ENCODE measurements at regions not wholly inside any gene's neighbourhood (a gene's known extent, or its start where the extent isn't known, plus 50 kb on each side); places are given as distances from the start of the nearest gene placed in this dataset.

DNA sequence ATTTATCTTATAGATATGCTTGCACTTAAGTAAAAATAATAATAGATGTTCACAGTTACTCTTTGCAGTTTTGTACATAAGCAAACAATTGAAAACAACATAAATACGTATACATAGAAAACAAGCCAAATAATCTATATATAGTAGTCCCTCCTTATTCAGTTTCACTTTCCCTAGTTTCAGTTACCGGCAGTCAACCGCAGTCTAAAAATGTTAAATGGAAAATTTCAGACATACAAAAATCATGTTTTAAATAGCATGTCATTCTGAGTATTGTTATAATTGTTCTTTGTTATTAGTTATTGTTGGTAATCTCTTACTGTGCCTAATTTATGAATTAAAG lies 262.0 kb downstream of the CGGBP1 start:
- TF ChIP-seq, protein P1, sequence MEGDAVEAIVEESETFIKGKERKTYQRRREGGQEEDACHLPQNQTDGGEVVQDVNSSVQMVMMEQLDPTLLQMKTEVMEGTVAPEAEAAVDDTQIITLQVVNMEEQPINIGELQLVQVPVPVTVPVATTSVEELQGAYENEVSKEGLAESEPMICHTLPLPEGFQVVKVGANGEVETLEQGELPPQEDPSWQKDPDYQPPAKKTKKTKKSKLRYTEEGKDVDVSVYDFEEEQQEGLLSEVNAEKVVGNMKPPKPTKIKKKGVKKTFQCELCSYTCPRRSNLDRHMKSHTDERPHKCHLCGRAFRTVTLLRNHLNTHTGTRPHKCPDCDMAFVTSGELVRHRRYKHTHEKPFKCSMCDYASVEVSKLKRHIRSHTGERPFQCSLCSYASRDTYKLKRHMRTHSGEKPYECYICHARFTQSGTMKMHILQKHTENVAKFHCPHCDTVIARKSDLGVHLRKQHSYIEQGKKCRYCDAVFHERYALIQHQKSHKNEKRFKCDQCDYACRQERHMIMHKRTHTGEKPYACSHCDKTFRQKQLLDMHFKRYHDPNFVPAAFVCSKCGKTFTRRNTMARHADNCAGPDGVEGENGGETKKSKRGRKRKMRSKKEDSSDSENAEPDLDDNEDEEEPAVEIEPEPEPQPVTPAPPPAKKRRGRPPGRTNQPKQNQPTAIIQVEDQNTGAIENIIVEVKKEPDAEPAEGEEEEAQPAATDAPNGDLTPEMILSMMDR (IDR thresholded peaks at IDR 0.05; ENCODE audit: unreplicated experiment) = no peak
- Mint-ChIP-seq H3K4me1 (ENCODE audit: unreplicated experiment) (peaks cover 27% of the 10 kb centered on the region), H3K27ac (ENCODE audit: unreplicated experiment) (no peak overlapping the region), H3K9me3 (ENCODE audit: unreplicated experiment) (no peaks in the 10 kb centered on the region), H3K27me3 (ENCODE audit: unreplicated experiment) (peaks cover 3% of the 10 kb centered on the region), H3K36me3 (ENCODE audit: low read depth, unreplicated experiment) (no peaks in the 10 kb centered on the region), H3K4me3 (ENCODE audit: unreplicated experiment) (no peak overlapping the region)
- DNase-seq (ENCODE audit: low spot score) = no peak

DNA sequence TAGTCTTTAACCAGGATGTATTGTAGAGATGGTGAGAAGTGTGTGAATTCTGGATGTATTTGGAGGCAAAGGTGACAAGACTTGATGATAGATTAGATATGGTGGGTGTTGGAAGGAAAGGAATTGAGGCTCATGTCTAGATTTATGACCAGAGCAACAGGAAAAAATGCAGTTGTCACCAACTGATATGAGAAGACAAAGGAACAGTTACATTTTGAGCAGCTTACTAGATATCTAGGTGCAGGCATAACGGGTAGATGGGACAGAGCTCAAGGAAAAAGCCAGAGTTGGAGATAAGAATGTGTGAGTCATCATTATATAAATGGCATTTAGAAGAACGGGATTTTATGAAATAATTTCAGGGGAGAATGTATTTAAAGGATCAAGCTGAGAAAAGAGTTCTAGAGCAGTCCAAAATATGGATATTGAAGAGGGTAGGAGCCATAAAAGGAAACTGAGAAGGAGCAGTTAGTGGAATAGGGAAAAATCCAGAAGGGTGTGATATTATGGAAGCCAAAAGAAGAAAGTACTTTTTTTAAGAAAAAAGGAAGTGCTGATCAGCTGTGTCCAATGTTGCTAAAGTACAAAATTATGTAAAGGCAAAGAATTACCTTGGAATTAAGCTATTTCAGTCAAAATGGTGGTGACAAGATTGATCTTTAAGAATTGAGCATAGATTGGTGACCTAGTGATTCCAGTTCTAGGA lies 262.5 kb downstream of the CGGBP1 start:
- TF ChIP-seq, protein P1 (IDR thresholded peaks at IDR 0.05; ENCODE audit: unreplicated experiment) = no peak
- no peak for DNase-seq (ENCODE audit: low spot score)
- Mint-ChIP-seq H3K27me3 (ENCODE audit: unreplicated experiment) (peaks cover 3% of the 10 kb centered on the region), H3K4me3 (ENCODE audit: unreplicated experiment) (no peak overlapping the region), H3K27ac (ENCODE audit: unreplicated experiment) (no peak overlapping the region), H3K4me1 (ENCODE audit: unreplicated experiment) (peaks cover 27% of the 10 kb centered on the region), H3K9me3 (ENCODE audit: unreplicated experiment) (no peaks in the 10 kb centered on the region), H3K36me3 (ENCODE audit: low read depth, unreplicated experiment) (no peaks in the 10 kb centered on the region)

DNA sequence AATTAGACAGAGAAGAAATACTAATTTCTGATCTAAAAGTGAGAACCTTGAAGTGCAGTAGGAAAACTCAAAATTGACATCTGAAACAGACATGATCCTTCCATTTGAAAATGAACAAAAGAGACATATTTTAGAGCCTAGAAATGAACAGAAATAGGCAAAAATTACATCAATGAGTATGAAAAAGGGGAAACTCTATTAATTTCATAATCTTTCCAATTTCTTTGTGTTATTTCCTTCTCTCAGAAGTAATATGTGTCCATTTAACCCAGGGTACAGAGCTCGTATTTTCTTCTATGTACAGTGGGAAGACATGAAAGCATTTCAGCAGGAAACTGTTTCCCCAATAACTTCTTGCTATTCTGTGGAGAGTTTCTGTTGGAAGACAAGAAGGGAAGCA lies 263.1 kb downstream of the CGGBP1 start:
- no peak overlapping the region for H3K27ac Mint-ChIP-seq (ENCODE audit: unreplicated experiment)
- H3K9me3 Mint-ChIP-seq (ENCODE audit: unreplicated experiment) = no peaks in the 10 kb centered on the region
- peaks cover 27% of the 10 kb centered on the region for H3K4me1 Mint-ChIP-seq (ENCODE audit: unreplicated experiment)
- TF ChIP-seq, protein P1 (IDR thresholded peaks at IDR 0.05; ENCODE audit: unreplicated experiment) = no peak
- peaks cover 3% of the 10 kb centered on the region for H3K27me3 Mint-ChIP-seq (ENCODE audit: unreplicated experiment)
- H3K4me3 Mint-ChIP-seq (ENCODE audit: unreplicated experiment) = no peak overlapping the region
- no peaks in the 10 kb centered on the region for H3K36me3 Mint-ChIP-seq (ENCODE audit: low read depth, unreplicated experiment)
- no peak for DNase-seq (ENCODE audit: low spot score)

DNA sequence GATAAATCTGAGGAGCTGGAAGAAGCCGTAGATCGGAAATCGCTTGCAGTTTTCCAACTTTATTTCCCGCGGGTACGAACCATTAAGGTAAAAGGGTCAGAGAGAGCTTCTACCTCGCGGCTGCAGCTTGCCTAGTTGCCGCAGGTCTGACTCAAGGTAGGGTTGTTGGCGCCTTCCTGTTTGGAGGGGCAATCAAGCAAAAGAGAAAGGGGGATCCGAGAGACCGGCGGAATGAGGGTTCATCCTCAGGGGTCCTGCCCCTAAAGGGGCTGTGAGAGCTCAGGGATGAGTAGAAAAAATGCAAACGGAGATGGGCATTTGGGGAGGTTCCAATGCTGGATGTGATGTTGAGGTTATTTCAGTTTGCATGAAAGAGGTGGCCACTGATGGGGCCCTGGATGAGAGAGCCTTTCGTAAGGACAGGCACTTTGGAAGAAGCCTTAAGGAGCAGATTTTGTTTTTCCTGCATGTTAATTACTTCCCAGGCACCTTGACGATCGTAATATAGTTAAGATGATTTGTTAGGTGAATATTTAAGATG lies 265.4 kb downstream of the CGGBP1 start:
- TF ChIP-seq, protein P1 (IDR thresholded peaks at IDR 0.05; ENCODE audit: unreplicated experiment) = no peak
- Mint-ChIP-seq H3K27ac (ENCODE audit: unreplicated experiment) (no peak overlapping the region), H3K4me1 (ENCODE audit: unreplicated experiment) (peaks cover 19% of the 10 kb centered on the region), H3K9me3 (ENCODE audit: unreplicated experiment) (no peaks in the 10 kb centered on the region), H3K36me3 (ENCODE audit: low read depth, unreplicated experiment) (no peaks in the 10 kb centered on the region), H3K4me3 (ENCODE audit: unreplicated experiment) (peak overlapping the region; percentile 86), H3K27me3 (ENCODE audit: unreplicated experiment) (peaks cover 3% of the 10 kb centered on the region)
- DNase-seq (ENCODE audit: low spot score) = no peak

DNA sequence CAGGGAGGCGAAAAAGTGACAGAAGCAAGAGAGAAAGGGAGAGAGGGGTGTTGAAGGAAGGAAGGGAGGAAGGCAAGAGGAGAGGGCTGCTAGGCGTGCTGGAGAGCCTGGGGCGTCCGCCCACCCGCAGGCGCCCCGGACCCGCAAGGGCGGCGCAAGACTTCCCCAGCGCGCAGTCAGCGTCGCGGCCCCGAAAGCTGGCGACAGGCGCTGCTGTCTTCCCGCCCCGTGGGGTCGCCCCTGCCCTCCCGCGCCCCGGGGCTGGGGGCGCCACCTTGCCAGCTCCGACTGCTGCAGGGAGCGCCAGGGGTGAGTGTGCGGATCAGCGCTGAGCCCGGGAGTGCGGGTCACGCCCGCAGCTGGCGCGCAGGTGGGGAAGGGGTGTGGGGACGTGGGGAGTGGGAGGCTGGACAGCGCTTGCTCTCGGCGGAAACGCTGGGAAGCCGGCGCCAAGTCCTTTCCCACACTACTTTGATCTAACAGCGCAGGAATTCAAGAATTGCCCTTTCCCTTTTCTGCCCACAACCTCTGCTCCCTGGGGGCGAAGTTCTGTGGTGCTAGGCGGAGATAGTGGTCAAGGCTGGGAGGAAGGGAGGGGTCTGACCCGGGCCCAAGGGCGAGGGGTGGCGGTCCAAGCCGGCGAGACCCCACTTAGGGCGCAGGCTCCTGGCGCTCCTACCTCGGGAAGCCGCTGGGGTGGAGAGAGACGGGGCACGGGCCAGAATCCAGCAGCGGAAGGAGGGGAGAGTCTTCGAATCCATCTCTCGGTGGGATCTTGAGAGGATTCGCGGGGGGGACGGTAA lies 266.1 kb downstream of the CGGBP1 start, which contains the start of gene HTR1F:
TSS of gene HTR1F (plus strand) at position 173 of the 803 bp plus-strand sequence.
- peaks cover 19% of the 10 kb centered on the region for H3K4me1 Mint-ChIP-seq (ENCODE audit: unreplicated experiment)
- H3K4me3 Mint-ChIP-seq (ENCODE audit: unreplicated experiment) = peak within 1 kb of the TSS; percentile 96
- TF ChIP-seq, protein P1 (IDR thresholded peaks at IDR 0.05; ENCODE audit: unreplicated experiment) = no peak
- H3K9me3 Mint-ChIP-seq (ENCODE audit: unreplicated experiment) = no peaks in the 10 kb centered on the region
- no peak within 1 kb of the TSS for H3K27ac Mint-ChIP-seq (ENCODE audit: unreplicated experiment)
- no peaks in the 10 kb centered on the region for H3K36me3 Mint-ChIP-seq (ENCODE audit: low read depth, unreplicated experiment)
- peak; percentile 42 for DNase-seq (ENCODE audit: low spot score)
- peaks cover 3% of the 10 kb centered on the region for H3K27me3 Mint-ChIP-seq (ENCODE audit: unreplicated experiment)

Data from endothelial cell (in vitro differentiated cells).